ENCODE measurements at regions not wholly inside any gene's neighbourhood (a gene's known extent, or its start where the extent isn't known, plus 50 kb on each side); places are given as distances from the start of the nearest gene placed in this dataset.
A peak's percentile ranks its signal among the peaks of the same experiment; 100 is the strongest.
"Not testable (repeated sequence)": the region's sequence is repeated elsewhere in the genome, so short reads cannot be mapped to it uniquely, and the experiment has no call there.

- Histone ChIP-seq H3K27me3 (no peaks in the 10 kb centered on the region), H3K9me3 (no peaks in the 10 kb centered on the region), H3K4me3 (no peak overlapping the region), H3K36me3 (no peaks in the 10 kb centered on the region)
- DNase-seq, result no peak
Observed at GRCh38 chrX:55813150-55813549, 95.6 kb downstream of the RRAGB start.

GRCh38 chrX:55815546-55815945 lies 98.0 kb downstream of the RRAGB start:
- Histone ChIP-seq H3K27me3 (no peaks in the 10 kb centered on the region), H3K4me3 (no peak overlapping the region), H3K36me3 (no peaks in the 10 kb centered on the region), H3K9me3 (no peaks in the 10 kb centered on the region)
- DNase-seq, result no peak

- Histone ChIP-seq H3K27me3 (no peaks in the 10 kb centered on the region), H3K36me3 (no peaks in the 10 kb centered on the region), H3K4me3 (no peak overlapping the region), H3K9me3 (no peaks in the 10 kb centered on the region)
- DNase-seq, result no peak
Observed at GRCh38 chrX:55816023-55816422, 98.5 kb downstream of the RRAGB start.

- H3K27me3 ChIP-seq, result no peaks in the 10 kb centered on the region
- H3K9me3 ChIP-seq, result no peaks in the 10 kb centered on the region
- H3K4me3 ChIP-seq, result no peak overlapping the region
- DNase-seq, result no peak
- no peaks in the 10 kb centered on the region for H3K36me3 ChIP-seq
Observed at GRCh38 chrX:55818673-55819375, 101.3 kb downstream of the RRAGB start.

- DNase-seq, result no peak
- H3K36me3 ChIP-seq, result no peaks in the 10 kb centered on the region
- H3K27me3 ChIP-seq, result no peaks in the 10 kb centered on the region
- H3K4me3 ChIP-seq, result no peak overlapping the region
- no peaks in the 10 kb centered on the region for H3K9me3 ChIP-seq
Observed at GRCh38 chrX:55839485-55839884, 121.9 kb downstream of the RRAGB start.

GRCh38 chrX:55841962-55842752 lies 124.6 kb downstream of the RRAGB start:
- Histone ChIP-seq H3K9me3 (no peaks in the 10 kb centered on the region), H3K4me3 (no peak overlapping the region), H3K27me3 (no peaks in the 10 kb centered on the region), H3K36me3 (no peaks in the 10 kb centered on the region)
- no peak for DNase-seq

- H3K36me3 ChIP-seq, DNase-seq, H3K4me3 ChIP-seq, H3K27me3 ChIP-seq, H3K9me3 ChIP-seq: not testable (repeated sequence)
Observed at GRCh38 chrX:55866779-55867178, 149.2 kb downstream of the RRAGB start.

- no peaks in the 10 kb centered on the region for H3K36me3 ChIP-seq
- no peaks in the 10 kb centered on the region for H3K27me3 ChIP-seq
- no peak for DNase-seq
- no peaks in the 10 kb centered on the region for H3K9me3 ChIP-seq
- H3K4me3 ChIP-seq, result no peak overlapping the region
Observed at GRCh38 chrX:55867181-55867651, 149.7 kb downstream of the RRAGB start.

GRCh38 chrX:55867708-55868107 lies 150.2 kb downstream of the RRAGB start:
- no peak overlapping the region for H3K4me3 ChIP-seq
- no peaks in the 10 kb centered on the region for H3K36me3 ChIP-seq
- H3K9me3 ChIP-seq, result no peaks in the 10 kb centered on the region
- no peak for DNase-seq
- H3K27me3 ChIP-seq, result no peaks in the 10 kb centered on the region

GRCh38 chrX:55874807-55875206 lies 157.3 kb downstream of the RRAGB start:
- DNase-seq, result no peak
- no peaks in the 10 kb centered on the region for H3K27me3 ChIP-seq

GRCh38 chrX:55883541-55883940 lies 166.0 kb downstream of the RRAGB start:
- not testable (repeated sequence) for H3K9me3 ChIP-seq, H3K27me3 ChIP-seq, DNase-seq, H3K36me3 ChIP-seq, H3K4me3 ChIP-seq

More at GRCh38 chrX:55874807-55875206, 157.3 kb downstream of the RRAGB start:
- Histone ChIP-seq H3K4me3 (no peak overlapping the region), H3K9me3 (no peaks in the 10 kb centered on the region), H3K36me3 (no peaks in the 10 kb centered on the region)

GRCh38 chrX:55907968-55908607 lies 190.5 kb downstream of the RRAGB start:
- peak; percentile 0 for DNase-seq
- H3K4me3 ChIP-seq, result peak overlapping the region; percentile 38
- no peaks in the 10 kb centered on the region for H3K27me3 ChIP-seq
- H3K9me3 ChIP-seq, result no peaks in the 10 kb centered on the region
- H3K36me3 ChIP-seq, result no peaks in the 10 kb centered on the region

GRCh38 chrX:55908661-55909212 lies 191.2 kb downstream of the RRAGB start:
- peak overlapping the region; percentile 38 for H3K4me3 ChIP-seq
- H3K27me3 ChIP-seq, result no peaks in the 10 kb centered on the region
- DNase-seq, result no peak
- no peaks in the 10 kb centered on the region for H3K9me3 ChIP-seq
- no peaks in the 10 kb centered on the region for H3K36me3 ChIP-seq

- H3K36me3 ChIP-seq, result no peaks in the 10 kb centered on the region
- H3K27me3 ChIP-seq, result no peaks in the 10 kb centered on the region
- no peak overlapping the region for H3K4me3 ChIP-seq
- no peaks in the 10 kb centered on the region for H3K9me3 ChIP-seq
- no peak for DNase-seq
Observed at GRCh38 chrX:55919367-55920221, 202.0 kb downstream of the RRAGB start.

GRCh38 chrX:55924574-55924973 lies 207.0 kb downstream of the RRAGB start:
- no peak for DNase-seq
- H3K27me3 ChIP-seq, result no peaks in the 10 kb centered on the region
- no peak overlapping the region for H3K4me3 ChIP-seq

GRCh38 chrX:55928529-55928928 lies 211.0 kb downstream of the RRAGB start:
- not testable (repeated sequence) for H3K27me3 ChIP-seq, DNase-seq, H3K4me3 ChIP-seq, H3K9me3 ChIP-seq, H3K36me3 ChIP-seq

More at GRCh38 chrX:55924574-55924973, 207.0 kb downstream of the RRAGB start:
- no peaks in the 10 kb centered on the region for H3K36me3 ChIP-seq
- H3K9me3 ChIP-seq, result no peaks in the 10 kb centered on the region

Data from MG63 (cell line).